ENCODE measurements at regions not wholly inside any gene's neighbourhood (a gene's known extent, or its start where the extent isn't known, plus 50 kb on each side); places are given as distances from the start of the nearest gene placed in this dataset.

- TF ChIP-seq CTCF (IDR thresholded peaks at IDR 0.05), result no peak
Measured at GRCh38 chr2:161032635-161033034, 127.6 kb upstream of the TANK start.

DNA sequence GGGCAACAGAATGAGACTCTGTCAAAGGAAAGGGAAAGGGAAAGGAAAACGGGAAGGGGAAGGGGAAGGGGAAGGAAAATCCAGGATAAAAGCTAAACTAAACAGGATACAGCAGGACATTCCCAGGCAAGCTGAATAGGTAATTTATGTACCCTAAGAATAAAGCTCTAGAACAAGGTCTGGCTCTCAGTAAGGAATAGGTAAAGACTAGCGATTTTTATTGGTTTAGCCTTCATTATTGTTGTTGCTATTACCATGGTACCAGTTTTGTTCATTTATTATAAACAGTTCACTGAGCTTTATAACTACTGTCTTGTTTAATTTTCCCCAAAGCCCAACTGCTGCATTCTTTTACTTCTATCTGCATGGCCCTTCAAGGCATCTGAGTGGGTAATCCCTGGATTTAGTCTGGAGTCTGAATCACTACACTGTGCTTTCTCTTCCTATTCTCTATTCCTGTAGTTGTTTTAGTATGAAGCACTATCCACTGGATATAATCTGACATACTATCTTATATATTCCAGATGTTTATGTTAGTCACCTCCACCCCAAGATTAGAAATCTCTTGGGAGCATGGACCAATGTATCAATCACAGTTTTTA, 127.1 kb upstream of the TANK start:
- no peak for DNase-seq (ENCODE audit: low spot score)
- ATAC-seq (ENCODE audit: low FRiP score), result no peak

More at GRCh38 chr2:161032635-161033034, 127.6 kb upstream of the TANK start:
- DNase-seq (ENCODE audit: low spot score), result no peak
- no peak for ATAC-seq (ENCODE audit: low FRiP score)

GRCh38 chr2:161036926-161037325, 123.3 kb upstream of the TANK start:
- no peak for DNase-seq (ENCODE audit: low spot score)
- TF ChIP-seq CTCF (IDR thresholded peaks at IDR 0.05), result no peak
- no peak for ATAC-seq (ENCODE audit: low FRiP score)

More for the DNA sequence above, 127.1 kb upstream of the TANK start:
- no peak for TF ChIP-seq CTCF (IDR thresholded peaks at IDR 0.05)

GRCh38 chr2:161039071-161039470, 121.2 kb upstream of the TANK start:
- ATAC-seq (ENCODE audit: low FRiP score), result no peak
- no peak for TF ChIP-seq CTCF (IDR thresholded peaks at IDR 0.05)
- no peak for DNase-seq (ENCODE audit: low spot score)

DNA sequence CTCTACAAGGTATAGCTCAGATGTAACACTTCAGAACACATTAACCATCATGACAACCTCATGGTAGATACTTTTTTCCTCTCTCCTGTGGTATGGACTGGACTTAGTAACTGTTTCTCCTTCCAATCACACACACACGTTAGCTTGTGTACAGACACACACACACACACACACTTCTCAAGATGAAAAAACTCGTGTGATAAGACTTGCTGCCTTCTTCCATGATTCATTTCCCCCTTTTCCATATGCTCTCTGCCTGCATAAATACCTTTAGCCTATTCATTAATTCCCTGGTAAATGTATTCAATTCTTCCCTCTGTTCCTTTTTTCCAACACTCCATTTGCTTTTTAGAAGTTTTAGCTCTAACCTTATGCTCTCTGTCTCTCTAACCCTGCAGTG, 118.9 kb upstream of the TANK start:
- TF ChIP-seq CTCF (IDR thresholded peaks at IDR 0.05), result no peak
- DNase-seq (ENCODE audit: low spot score), result no peak
- ATAC-seq (ENCODE audit: low FRiP score), result no peak

GRCh38 chr2:161042990-161043625, 117.1 kb upstream of the TANK start:
- no peak for TF ChIP-seq CTCF (IDR thresholded peaks at IDR 0.05)
- no peak for DNase-seq (ENCODE audit: low spot score)
- ATAC-seq (ENCODE audit: low FRiP score), result no peak

Data from omental fat pad (tissue), 3 donors.